HEK293T (cell line): ENCODE measurements at regions not wholly inside any gene's neighbourhood (a gene's known extent, or its start where the extent isn't known, plus 50 kb on each side); places are given as distances from the start of the nearest gene placed in this dataset.

Source experiments
- CTCF ChIA-PET: fragments of 350-600 bp; formaldehyde crosslinking; extraction: SDS; loops from one replicate; lab custom pipeline; 2021; ENCODE audit warnings: antibody characterized with exemption, inconsistent platforms; lab: Yijun Ruan, JAX
- POLR2A ChIA-PET: fragments of 350-600 bp; formaldehyde crosslinking; extraction: SDS; loops from one replicate; lab custom pipeline; 2020; ENCODE audit warnings: antibody characterized with exemption, inconsistent platforms; lab: Yijun Ruan, JAX
- DNase-seq: peaks from one replicate; pipeline ENCODE4 v3.0.0; 2012; ENCODE audit warnings: mixed read lengths; ENCODE audit errors: extremely low spot score
- ARNT ChIP-seq: fragments of 450-650 bp; IDR thresholded peaks from 2 replicates; pipeline ENCODE4 v1.6.1; 2017; ENCODE audit warnings: mild to moderate bottlenecking
- BHLHE40 ChIP-seq: fragments of 450-650 bp; IDR thresholded peaks from 2 replicates; pipeline ENCODE4 v1.6.1; 2016; ENCODE audit warnings: mild to moderate bottlenecking, moderate library complexity, borderline replicate concordance
- CTBP1 ChIP-seq: fragments of 450-650 bp; IDR thresholded peaks from 2 replicates; pipeline ENCODE4 v1.6.1; 2016; ENCODE audit warnings: borderline replicate concordance
- ELF4 ChIP-seq: fragments of 450-650 bp; IDR thresholded peaks from 2 replicates; pipeline ENCODE4 v1.6.1; 2017; ENCODE audit warnings: antibody characterized with exemption
- FOXA1 ChIP-seq: fragments of 450-650 bp; IDR thresholded peaks from 2 replicates; pipeline ENCODE4 v1.6.1; 2016; ENCODE audit warnings: mild to moderate bottlenecking
- FOXK2 ChIP-seq: fragments of 450-650 bp; IDR thresholded peaks from 2 replicates; pipeline ENCODE4 v1.6.1; 2016; ENCODE audit warnings: mild to moderate bottlenecking
- FOXM1 ChIP-seq: fragments of 450-650 bp; IDR thresholded peaks from 2 replicates; pipeline ENCODE4 v1.6.1; 2017; ENCODE audit warnings: mild to moderate bottlenecking, borderline replicate concordance
- HDGF ChIP-seq: fragments of 450-650 bp; IDR thresholded peaks from 2 replicates; pipeline ENCODE4 v1.6.1; 2017; ENCODE audit warnings: antibody characterized with exemption, borderline replicate concordance
- L3MBTL2 ChIP-seq: fragments of 450-650 bp; conservative IDR thresholded peaks from 2 replicates; pipeline ENCODE4 v1.6.1; 2016; ENCODE audit warnings: mild to moderate bottlenecking
- LEF1 ChIP-seq: fragments of 450-650 bp; IDR thresholded peaks from 2 replicates; pipeline ENCODE4 v1.6.1; 2017; ENCODE audit warnings: mild to moderate bottlenecking, borderline replicate concordance
- NFRKB ChIP-seq: fragments of 450-650 bp; IDR thresholded peaks from 2 replicates; pipeline ENCODE4 v1.6.1; 2016; ENCODE audit warnings: mild to moderate bottlenecking, moderate library complexity
- PKNOX1 ChIP-seq: fragments of 450-650 bp; IDR thresholded peaks from 2 replicates; pipeline ENCODE4 v1.6.1; 2016
- SP1 ChIP-seq: fragments of 450-650 bp; IDR thresholded peaks from 2 replicates; pipeline ENCODE4 v1.6.1; 2017
- SUZ12 ChIP-seq: fragments of 450-650 bp; IDR thresholded peaks from 2 replicates; pipeline ENCODE4 v1.6.1; 2016; ENCODE audit warnings: mild to moderate bottlenecking
- TARDBP ChIP-seq: fragments of 450-650 bp; IDR thresholded peaks from 2 replicates; pipeline ENCODE4 v1.6.1; 2016
- ZNF384 ChIP-seq: fragments of 450-650 bp; IDR thresholded peaks from 2 replicates; pipeline ENCODE4 v1.6.1; 2016

GRCh38 chr4:32672359-32672758 lies 1952.2 kb downstream of the PCDH7 start:
- ChIA-PET CTCF (no interaction called here), POLR2A (no interaction called here)
- TF ChIP-seq FOXA1 (no peak), PKNOX1 (no peak), L3MBTL2 (no peak), ZNF384 (no peak), ARNT (no peak), FOXM1 (no peak)
- DNase-seq, result no peak

GRCh38 chr4:32680946-32681345 lies 1960.8 kb downstream of the PCDH7 start:
- TF ChIP-seq BHLHE40 (no peak), SP1 (no peak), ELF4 (no peak), HDGF (no peak), FOXK2 (no peak)
- DNase-seq, result no peak
- CTCF ChIA-PET, result no interaction called here
- POLR2A ChIA-PET, result no interaction called here

GRCh38 chr4:32684160-32684559 lies 1964.0 kb downstream of the PCDH7 start:
- ChIA-PET CTCF (no interaction called here), POLR2A (no interaction called here)
- DNase-seq, result no peak
- TF ChIP-seq CTBP1 (no peak), PKNOX1 (no peak)

GRCh38 chr4:32686123-32686522 lies 1966.0 kb downstream of the PCDH7 start:
- POLR2A ChIA-PET, result no interaction called here
- DNase-seq, result no peak
- TF ChIP-seq FOXM1, result no peak
- TF ChIP-seq HDGF, result no peak
- no peak for TF ChIP-seq LEF1
- no peak for TF ChIP-seq L3MBTL2
- TF ChIP-seq ELF4, result no peak
- no peak for TF ChIP-seq BHLHE40
- no peak for TF ChIP-seq NFRKB
- TF ChIP-seq FOXK2, result no peak
- TF ChIP-seq CTBP1, result no peak
- no peak for TF ChIP-seq PKNOX1
- TF ChIP-seq ZNF384, result no peak
- TF ChIP-seq FOXA1, result no peak
- TF ChIP-seq TARDBP, result no peak
- no peak for TF ChIP-seq ARNT
- no peak for TF ChIP-seq SUZ12
- no peak for TF ChIP-seq SP1
- CTCF ChIA-PET, result no interaction called here

GRCh38 chr4:32689518-32689917 lies 1969.3 kb downstream of the PCDH7 start:
- POLR2A ChIA-PET, result no interaction called here
- CTCF ChIA-PET, result no interaction called here
- no peak for DNase-seq
- TF ChIP-seq FOXK2 (no peak), ELF4 (no peak), L3MBTL2 (no peak), CTBP1 (no peak), BHLHE40 (no peak), ARNT (no peak), FOXM1 (no peak), FOXA1 (no peak), PKNOX1 (no peak), HDGF (no peak)

- no peak for DNase-seq
- TF ChIP-seq ARNT (no peak), CTBP1 (no peak), LEF1 (no peak), FOXK2 (no peak), NFRKB (no peak), FOXM1 (no peak), SP1 (no peak), FOXA1 (no peak), PKNOX1 (no peak), TARDBP (no peak), BHLHE40 (no peak), ZNF384 (no peak), HDGF (no peak), SUZ12 (no peak)
- CTCF ChIA-PET, result no interaction called here
- POLR2A ChIA-PET, result no interaction called here
Observed at GRCh38 chr4:32697281-32697814, 1977.2 kb downstream of the PCDH7 start.
